ENCODE measurements at regions not wholly inside any gene's neighbourhood (a gene's known extent, or its start where the extent isn't known, plus 50 kb on each side); places are given as distances from the start of the nearest gene placed in this dataset.
"Not testable (repeated sequence)": the region's sequence is repeated elsewhere in the genome, so short reads cannot be mapped to it uniquely, and the experiment has no call there.

- no peak for TF ChIP-seq CTCF (conservative IDR thresholded peaks at IDR 0.05; ENCODE audit: low read depth, low read length)
- H3K4me3 ChIP-seq (ENCODE audit: low read depth, low read length) = no peak overlapping the region
- no peak for DNase-seq (ENCODE audit: low read depth)
These were observed 408.6 kb upstream of the PRKCQ start for GRCh38 chr10:6988654-6989053.

- TF ChIP-seq CTCF (conservative IDR thresholded peaks at IDR 0.05; ENCODE audit: low read depth, low read length) = no peak
- DNase-seq (ENCODE audit: low read depth) = no peak
- no peak overlapping the region for H3K4me3 ChIP-seq (ENCODE audit: low read depth, low read length)
These were observed 407.5 kb upstream of the PRKCQ start for GRCh38 chr10:6987536-6987945.

DNA sequence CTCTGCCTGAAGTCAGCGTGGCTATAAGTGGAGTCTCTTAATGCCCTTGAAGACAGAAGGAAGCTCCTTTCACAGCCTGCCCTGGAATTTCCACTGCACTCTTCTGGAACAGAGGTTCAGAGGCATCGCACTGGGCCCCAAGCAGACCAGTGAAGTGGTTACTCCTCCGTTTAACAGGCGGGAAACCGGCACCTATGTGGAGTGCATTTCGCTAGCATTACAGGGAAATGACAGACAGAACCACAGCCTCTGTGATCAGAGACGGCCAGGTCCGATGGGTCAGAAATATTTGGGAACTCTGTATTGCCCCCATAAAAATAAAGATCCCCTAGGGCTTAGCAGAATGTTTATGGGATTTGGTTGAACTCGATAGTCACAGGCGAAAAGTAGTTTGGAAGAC, 406.9 kb upstream of the PRKCQ start:
- no peak for DNase-seq (ENCODE audit: low read depth)
- no peak for TF ChIP-seq CTCF (conservative IDR thresholded peaks at IDR 0.05; ENCODE audit: low read depth, low read length)

GRCh38 chr10:6985644-6986043, 405.6 kb upstream of the PRKCQ start:
- H3K4me3 ChIP-seq (ENCODE audit: low read depth, low read length) = no peak overlapping the region
- no peak for DNase-seq (ENCODE audit: low read depth)
- TF ChIP-seq CTCF (conservative IDR thresholded peaks at IDR 0.05; ENCODE audit: low read depth, low read length) = no peak

More for the DNA sequence above, 406.9 kb upstream of the PRKCQ start:
- H3K4me3 ChIP-seq (ENCODE audit: low read depth, low read length) = no peak overlapping the region

DNA sequence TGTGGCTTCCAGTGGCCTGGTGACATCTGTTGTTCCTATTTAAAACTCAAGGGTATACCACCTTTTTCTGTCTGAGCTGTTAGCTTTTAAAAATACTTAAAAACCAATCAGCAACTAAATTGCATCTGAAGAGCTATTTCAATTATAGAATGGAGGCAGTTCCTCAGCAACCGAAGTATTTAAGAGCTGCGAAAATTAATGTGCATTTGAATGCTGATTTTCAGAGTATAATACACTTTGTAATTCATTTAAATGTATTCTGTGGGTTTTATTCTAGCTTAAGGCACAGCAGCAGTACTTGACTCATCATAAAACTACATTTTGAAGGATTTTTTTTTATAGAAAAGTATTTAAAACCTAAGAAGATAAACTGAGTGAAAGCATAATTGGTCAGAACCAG, 404.9 kb upstream of the PRKCQ start:
- no peak for TF ChIP-seq CTCF (conservative IDR thresholded peaks at IDR 0.05; ENCODE audit: low read depth, low read length)
- no peak for DNase-seq (ENCODE audit: low read depth)
- no peak overlapping the region for H3K4me3 ChIP-seq (ENCODE audit: low read depth, low read length)

- not testable (repeated sequence) for H3K4me3 ChIP-seq (ENCODE audit: low read depth, low read length); DNase-seq (ENCODE audit: low read depth)
These were observed 403.9 kb upstream of the PRKCQ start for GRCh38 chr10:6984016-6984415.

- no peak for TF ChIP-seq CTCF (conservative IDR thresholded peaks at IDR 0.05; ENCODE audit: low read depth, low read length)
- no peak overlapping the region for H3K4me3 ChIP-seq (ENCODE audit: low read depth, low read length)
- no peak for DNase-seq (ENCODE audit: low read depth)
These were observed 400.3 kb upstream of the PRKCQ start for GRCh38 chr10:6980353-6980752.

- no peak for DNase-seq (ENCODE audit: low read depth)
- TF ChIP-seq CTCF (conservative IDR thresholded peaks at IDR 0.05; ENCODE audit: low read depth, low read length) = no peak
These were observed 399.3 kb upstream of the PRKCQ start for GRCh38 chr10:6979371-6979770.

More at GRCh38 chr10:6979371-6979770, 399.3 kb upstream of the PRKCQ start:
- H3K4me3 ChIP-seq (ENCODE audit: low read depth, low read length) = no peak overlapping the region
